ENCODE measurements at regions not wholly inside any gene's neighbourhood (a gene's known extent, or its start where the extent isn't known, plus 50 kb on each side); places are given as distances from the start of the nearest gene placed in this dataset.

GRCh38 chr13:55087085-55087484 lies 2053.6 kb upstream of the PRR20A start:
- H4K20me1 ChIP-seq (ENCODE audit: insufficient read depth, poor library complexity, severe bottlenecking): no peaks in the 10 kb centered on the region
- H3K9me3 ChIP-seq (ENCODE audit: low read depth): no peaks in the 10 kb centered on the region
- no peak overlapping the region for H2AFZ ChIP-seq
- no peaks in the 10 kb centered on the region for H3K9me2 ChIP-seq (replicated peaks; ENCODE audit: insufficient read depth)
- TF ChIP-seq EZH2phosphoT487 (IDR thresholded peaks at IDR 0.05; ENCODE audit: low read depth, severe bottlenecking, unreplicated experiment) (no peak), EZH2 (IDR thresholded peaks at IDR 0.05; ENCODE audit: borderline replicate concordance) (no peak)
- H3K27ac ChIP-seq: no peak overlapping the region
- H3K27me3 ChIP-seq: no peaks in the 10 kb centered on the region
- 96% methylated on average over 2 of the region's 2 CpGs for WGBS (ENCODE audit: low lambda C conversion rate, missing lambda C conversion rate)
- H3K79me2 ChIP-seq: no peaks in the 10 kb centered on the region
- no peak for DNase-seq (ENCODE audit: low spot score)
- H3K4me2 ChIP-seq: no peak overlapping the region
- no peaks in the 10 kb centered on the region for H3K4me1 ChIP-seq (ENCODE audit: insufficient read depth)
- H3K36me3 ChIP-seq (replicated peaks; ENCODE audit: insufficient read depth, low read depth): no peaks in the 10 kb centered on the region
- H3K4me3 ChIP-seq: no peak overlapping the region

GRCh38 chr13:55090612-55091011 lies 2050.1 kb upstream of the PRR20A start:
- no peak overlapping the region for H2AFZ ChIP-seq
- TF ChIP-seq EZH2 (IDR thresholded peaks at IDR 0.05; ENCODE audit: borderline replicate concordance): no peak
- no peak for TF ChIP-seq EZH2phosphoT487 (IDR thresholded peaks at IDR 0.05; ENCODE audit: low read depth, severe bottlenecking, unreplicated experiment)
- TF ChIP-seq CTCF (IDR thresholded peaks at IDR 0.05; ENCODE audit: poor library complexity): no peak
- no peak overlapping the region for H3K4me3 ChIP-seq
- no peaks in the 10 kb centered on the region for H3K4me1 ChIP-seq (ENCODE audit: insufficient read depth)
- no peaks in the 10 kb centered on the region for H3K9me2 ChIP-seq (replicated peaks; ENCODE audit: insufficient read depth)
- H4K20me1 ChIP-seq (ENCODE audit: insufficient read depth, poor library complexity, severe bottlenecking): no peaks in the 10 kb centered on the region
- no peaks in the 10 kb centered on the region for H3K9me3 ChIP-seq (ENCODE audit: low read depth)
- no peaks in the 10 kb centered on the region for H3K79me2 ChIP-seq
- DNase-seq (ENCODE audit: low spot score): no peak
- no peak overlapping the region for H3K4me2 ChIP-seq
- no peaks in the 10 kb centered on the region for H3K36me3 ChIP-seq (replicated peaks; ENCODE audit: insufficient read depth, low read depth)
- no peaks in the 10 kb centered on the region for H3K27me3 ChIP-seq
- no peak overlapping the region for H3K27ac ChIP-seq

- Histone ChIP-seq H3K79me2 (no peaks in the 10 kb centered on the region), H3K9me3 (ENCODE audit: low read depth) (no peaks in the 10 kb centered on the region), H3K27ac (no peak overlapping the region), H3K27me3 (no peaks in the 10 kb centered on the region), H3K4me3 (no peak overlapping the region), H2AFZ (no peak overlapping the region), H3K4me2 (no peak overlapping the region), H4K20me1 (ENCODE audit: insufficient read depth, poor library complexity, severe bottlenecking) (no peaks in the 10 kb centered on the region), H3K4me1 (ENCODE audit: insufficient read depth) (no peaks in the 10 kb centered on the region), H3K36me3 (replicated peaks; ENCODE audit: insufficient read depth, low read depth) (no peaks in the 10 kb centered on the region), H3K9me2 (replicated peaks; ENCODE audit: insufficient read depth) (no peaks in the 10 kb centered on the region)
- TF ChIP-seq EZH2 (IDR thresholded peaks at IDR 0.05; ENCODE audit: borderline replicate concordance) (no peak), CTCF (IDR thresholded peaks at IDR 0.05; ENCODE audit: poor library complexity) (no peak), EZH2phosphoT487 (IDR thresholded peaks at IDR 0.05; ENCODE audit: low read depth, severe bottlenecking, unreplicated experiment) (no peak)
- no peak for DNase-seq (ENCODE audit: low spot score)
- WGBS (ENCODE audit: low lambda C conversion rate, missing lambda C conversion rate): 92% methylated on average over 1 of the region's 1 CpG
Measured at GRCh38 chr13:55091172-55091571, 2049.5 kb upstream of the PRR20A start.

GRCh38 chr13:55106509-55106908 lies 2034.2 kb upstream of the PRR20A start:
- Histone ChIP-seq H3K36me3 (replicated peaks; ENCODE audit: insufficient read depth, low read depth) (no peaks in the 10 kb centered on the region), H2AFZ (no peak overlapping the region), H4K20me1 (ENCODE audit: insufficient read depth, poor library complexity, severe bottlenecking) (no peaks in the 10 kb centered on the region), H3K79me2 (no peaks in the 10 kb centered on the region), H3K27me3 (no peaks in the 10 kb centered on the region), H3K9me2 (replicated peaks; ENCODE audit: insufficient read depth) (no peaks in the 10 kb centered on the region), H3K4me1 (ENCODE audit: insufficient read depth) (no peaks in the 10 kb centered on the region), H3K4me3 (no peak overlapping the region), H3K9me3 (ENCODE audit: low read depth) (no peaks in the 10 kb centered on the region), H3K4me2 (no peak overlapping the region), H3K27ac (no peak overlapping the region)
- no peak for TF ChIP-seq EZH2phosphoT487 (IDR thresholded peaks at IDR 0.05; ENCODE audit: low read depth, severe bottlenecking, unreplicated experiment)
- TF ChIP-seq EZH2 (IDR thresholded peaks at IDR 0.05; ENCODE audit: borderline replicate concordance): no peak
- TF ChIP-seq CTCF (IDR thresholded peaks at IDR 0.05; ENCODE audit: poor library complexity): no peak
- WGBS (ENCODE audit: low lambda C conversion rate, missing lambda C conversion rate): 76% methylated on average over 1 of the region's 1 CpG
- DNase-seq (ENCODE audit: low spot score): no peak

Data from hepatocyte (in vitro differentiated cells).